GM12864 (cell line): ENCODE measurements at regions not wholly inside any gene's neighbourhood (a gene's known extent, or its start where the extent isn't known, plus 50 kb on each side); places are given as distances from the start of the nearest gene placed in this dataset.

Experiments
- DNase-seq: peaks from one replicate; pipeline ENCODE4 v3.0.0-alpha.2; 2011; ENCODE audit warnings: low read depth
- H3K4me3 ChIP-seq: 2 replicates; pipeline ENCODE4 v1.5.1; 2011; ENCODE audit warnings: mild to moderate bottlenecking, low read depth, low read length, control low read depth
- CTCF ChIP-seq: IDR thresholded peaks from 2 replicates; pipeline ENCODE4 v1.5.1; 2011; ENCODE audit warnings: low read depth, mild to moderate bottlenecking, moderate library complexity, low read length, control low read depth, inconsistent platforms; ENCODE audit errors: missing control alignments

DNA sequence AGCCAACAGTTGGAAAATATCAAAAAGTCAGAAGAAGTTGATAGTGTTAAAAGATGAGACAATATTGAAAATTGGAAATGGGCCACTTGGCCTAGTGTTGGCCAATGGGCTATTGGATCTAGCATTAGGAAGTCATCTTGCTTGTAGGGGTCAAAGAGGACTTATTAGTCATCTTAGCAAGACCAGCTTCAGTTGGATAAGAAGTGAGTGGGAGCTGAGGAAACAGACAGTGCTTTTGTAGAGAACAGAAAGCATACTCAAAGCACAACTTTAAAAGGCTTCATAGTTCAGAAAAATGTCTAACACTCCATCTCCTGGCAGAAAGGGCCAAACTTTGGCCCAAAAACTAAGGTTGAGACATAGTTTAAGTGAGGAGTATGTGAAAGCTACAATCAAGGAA is 139.9 kb upstream of the PKN2 start:
- DNase-seq = no peak
- no peak for TF ChIP-seq CTCF
- no peak overlapping the region for H3K4me3 ChIP-seq

- no peak for DNase-seq
- no peak for TF ChIP-seq CTCF
- no peak overlapping the region for H3K4me3 ChIP-seq
Observed at GRCh38 chr1:88549536-88549935, 134.5 kb upstream of the PKN2 start.

DNA sequence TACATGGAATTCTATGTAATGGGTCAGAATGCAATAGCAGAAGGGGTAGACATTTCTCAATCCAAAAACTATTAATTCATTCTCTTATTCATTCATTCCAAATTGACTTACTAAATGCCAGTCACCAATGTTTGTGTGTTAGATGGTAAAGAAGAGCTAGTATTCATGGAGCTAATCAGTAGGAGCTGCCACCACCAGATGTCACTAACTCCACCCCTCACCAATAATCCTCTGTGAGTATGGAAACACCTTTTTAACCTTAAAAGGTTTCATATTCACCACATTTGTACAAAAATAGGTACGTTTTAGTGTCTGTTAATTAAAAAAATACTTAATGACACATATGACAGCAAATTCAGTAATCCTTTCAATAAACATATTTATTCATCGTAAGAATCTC is 131.8 kb upstream of the PKN2 start:
- H3K4me3 ChIP-seq = no peak overlapping the region
- no peak for TF ChIP-seq CTCF
- DNase-seq = no peak

DNA sequence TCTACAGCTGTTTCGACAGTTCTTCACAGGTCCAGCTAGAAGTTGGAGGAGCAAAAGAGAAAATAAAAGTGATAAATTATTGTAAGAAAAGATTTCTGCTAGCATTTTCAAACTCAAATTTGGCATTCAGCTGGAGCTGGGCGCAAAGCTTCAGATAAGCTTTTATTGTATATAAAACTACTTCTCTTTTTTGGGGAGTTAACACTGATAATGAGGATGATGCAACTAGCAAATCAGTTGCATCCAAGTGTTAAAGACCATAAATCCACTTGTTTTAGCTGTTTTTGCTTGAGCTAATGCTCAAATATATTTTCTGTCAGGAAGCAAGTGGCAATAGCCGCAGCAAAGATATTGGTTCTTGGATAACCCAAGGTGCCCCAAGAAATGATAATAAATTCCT is 127.1 kb upstream of the PKN2 start:
- DNase-seq = no peak

DNA sequence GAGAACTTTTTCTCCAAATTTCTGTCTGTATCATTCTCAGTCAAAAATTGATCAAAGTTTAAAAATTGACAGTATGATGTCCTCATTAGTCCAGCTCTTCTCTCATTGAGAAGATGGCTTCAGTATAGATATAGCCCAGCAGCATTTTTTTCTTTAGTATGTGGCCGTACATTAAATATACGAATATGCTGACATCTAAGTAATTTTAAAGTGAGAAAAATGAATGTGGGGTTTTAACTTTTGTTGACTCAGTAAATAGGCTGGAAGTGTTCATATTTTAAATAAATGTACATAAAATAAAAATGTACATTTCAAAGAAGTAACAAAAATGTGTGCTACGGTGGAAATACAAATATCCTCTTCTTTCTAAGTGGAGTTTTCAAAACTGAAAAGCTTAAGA is 123.5 kb upstream of the PKN2 start:
- no peak for TF ChIP-seq CTCF
- no peak overlapping the region for H3K4me3 ChIP-seq
- no peak for DNase-seq

More for the DNA sequence above, 127.1 kb upstream of the PKN2 start:
- no peak for TF ChIP-seq CTCF
- H3K4me3 ChIP-seq = no peak overlapping the region

DNA sequence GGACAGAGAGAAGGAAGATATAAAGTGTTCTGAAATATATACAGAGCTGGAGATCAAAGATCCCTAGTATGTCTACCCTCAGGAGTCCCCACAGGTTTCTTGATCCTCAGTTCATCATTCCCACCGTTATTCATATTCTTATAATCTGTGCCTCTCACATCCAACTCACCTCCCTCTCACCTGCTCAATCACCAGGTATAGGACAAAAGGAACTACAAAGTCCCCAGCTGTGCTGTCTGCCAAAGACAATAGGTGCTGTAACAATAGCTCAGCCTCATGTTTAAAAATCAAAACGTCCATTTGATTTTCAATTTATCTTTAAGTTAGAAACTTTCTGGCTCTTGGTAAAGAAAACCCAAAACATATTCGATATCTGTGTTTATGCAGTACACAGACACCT is 121.1 kb upstream of the PKN2 start:
- no peak overlapping the region for H3K4me3 ChIP-seq
- TF ChIP-seq CTCF = no peak
- DNase-seq = no peak

DNA sequence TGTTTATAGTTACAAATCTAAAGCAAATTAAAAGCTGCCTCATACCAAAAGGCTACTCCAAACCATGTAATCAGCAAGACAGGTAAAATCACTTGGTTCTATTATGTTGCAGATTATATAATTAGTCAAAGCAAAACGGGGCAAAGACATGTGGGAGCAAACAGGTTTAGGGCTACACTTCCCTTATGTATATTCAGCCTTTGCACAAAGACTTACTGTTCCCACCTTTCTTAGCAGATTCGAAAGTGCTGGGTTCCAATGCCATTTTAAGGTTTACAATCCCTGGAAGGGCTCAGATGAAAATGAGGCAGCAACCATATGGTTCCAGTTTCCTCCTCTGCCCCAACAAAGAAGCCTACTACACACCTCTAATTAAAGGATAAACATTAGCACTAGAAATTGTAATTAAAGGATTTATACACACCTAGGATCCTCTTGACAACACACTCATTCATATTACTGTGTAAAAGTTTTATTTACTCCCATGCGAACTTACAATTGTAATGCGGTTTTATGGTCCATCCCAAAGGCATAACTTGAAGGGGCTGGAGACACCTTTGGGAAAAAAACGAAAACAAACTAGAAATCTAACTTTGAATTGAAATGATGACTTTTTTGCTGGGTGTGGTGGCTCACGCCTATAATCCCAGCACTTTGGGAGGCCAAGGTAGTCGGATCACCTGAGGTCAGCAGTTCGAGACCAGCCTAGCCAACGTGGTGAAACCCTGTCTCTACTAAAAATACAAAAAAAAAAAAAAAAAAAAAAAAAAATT is 117.3 kb upstream of the PKN2 start:
- TF ChIP-seq CTCF = no peak
- no peak for DNase-seq
- no peak overlapping the region for H3K4me3 ChIP-seq
